HG02973 (cell line): ENCODE measurements at regions not wholly inside any gene's neighbourhood (a gene's known extent, or its start where the extent isn't known, plus 50 kb on each side); places are given as distances from the start of the nearest gene placed in this dataset.
"Not testable (repeated sequence)": the region's sequence is repeated elsewhere in the genome, so short reads cannot be mapped to it uniquely, and the experiment has no call there.

ENCODE experiments used
- ATAC-seq: cut with Tn5 transposase; IDR thresholded peaks from one replicate; pipeline ENCODE4 v1.9.1; 2021; ENCODE audit warnings: moderate library complexity; ENCODE audit not compliant: unreplicated experiment

GRCh38 chr14:105894978-105895881, 368.8 kb downstream of the TMEM121 start:
- ATAC-seq: no peak

- ATAC-seq: not testable (repeated sequence)
Observed at GRCh38 chr14:105896206-105896605, 369.8 kb downstream of the TMEM121 start.

DNA sequence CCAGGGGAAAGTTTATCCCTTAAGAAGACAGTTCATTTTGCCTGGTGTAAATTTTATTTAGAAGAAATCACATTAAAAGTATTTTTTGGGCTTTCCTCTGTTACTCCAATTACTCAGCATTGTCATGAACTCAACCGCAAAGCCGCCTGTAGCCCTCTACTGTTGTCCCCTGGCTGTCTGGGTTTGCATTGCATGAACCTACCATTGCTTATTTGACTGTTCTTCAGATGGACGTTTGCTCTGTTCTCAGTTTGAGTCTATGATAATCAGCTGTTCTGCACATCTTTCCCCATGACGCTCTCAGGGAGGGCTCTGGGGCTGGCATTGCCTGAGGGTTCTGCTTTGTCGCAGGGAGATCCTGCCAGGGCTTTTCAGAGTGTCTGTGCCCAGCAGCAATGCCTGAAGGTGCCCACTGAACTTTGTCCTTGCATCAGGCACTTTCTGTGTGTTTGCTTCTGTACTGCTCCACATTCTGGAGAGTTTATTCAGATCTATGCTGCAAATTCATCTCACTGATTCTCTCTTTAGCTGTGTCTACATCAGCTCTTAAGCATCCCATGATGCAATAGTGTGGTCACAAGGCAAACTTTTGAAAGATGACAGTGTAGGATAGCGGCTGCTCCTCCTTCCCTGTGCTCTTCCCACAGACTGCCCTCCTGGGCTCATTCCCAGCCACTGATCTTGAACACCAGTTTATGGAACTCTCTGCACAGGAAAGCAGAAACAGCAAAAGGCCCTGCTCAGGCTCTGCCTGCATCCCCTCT, 370.8 kb downstream of the TMEM121 start:
- not testable (repeated sequence) for ATAC-seq

DNA sequence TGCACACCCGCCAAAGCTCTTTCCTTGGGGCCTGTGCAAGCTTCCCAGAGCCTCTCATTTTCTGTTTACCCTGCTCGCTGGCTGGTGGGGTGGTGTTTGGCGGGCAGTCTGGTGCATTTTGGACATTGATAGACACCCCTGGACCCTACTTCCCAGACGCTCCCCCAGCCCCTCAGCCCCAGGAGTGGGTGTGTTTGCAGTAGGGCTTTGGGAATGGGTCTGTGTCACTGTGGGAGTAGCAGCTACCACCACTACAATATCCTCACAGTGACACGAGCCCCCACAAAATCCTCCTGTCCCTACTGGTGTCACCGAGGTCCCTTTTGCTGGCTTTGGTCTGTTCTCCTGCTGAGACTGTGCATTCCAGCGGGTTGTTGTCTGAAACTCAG, 371.3 kb downstream of the TMEM121 start:
- ATAC-seq: no peak

DNA sequence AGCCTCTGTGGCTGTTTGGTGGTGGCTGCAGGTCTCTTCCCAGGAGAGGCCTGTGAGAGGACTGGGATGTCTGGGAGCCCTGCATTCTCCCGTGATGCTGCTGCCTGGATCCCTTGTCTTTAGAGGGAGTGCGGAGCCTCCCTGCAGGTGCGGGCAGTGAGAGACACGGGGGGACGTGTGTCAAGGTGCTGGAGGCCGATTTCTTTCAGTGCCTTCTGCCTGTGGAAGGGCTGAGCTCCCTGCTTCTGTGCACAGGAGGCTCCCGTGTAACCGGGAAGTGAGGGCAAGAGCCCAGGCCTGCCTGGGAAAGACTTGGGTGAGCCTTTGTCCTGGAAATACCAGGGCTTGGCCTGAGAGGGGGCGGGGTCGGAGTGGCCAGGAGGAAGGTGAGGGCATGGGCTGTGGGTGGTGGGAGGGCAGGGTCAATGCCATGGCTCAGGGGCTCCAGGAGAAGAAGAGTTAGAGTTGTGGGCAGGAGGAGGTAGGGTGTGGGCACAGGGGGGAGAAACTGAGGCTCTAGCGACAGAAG, 372.2 kb downstream of the TMEM121 start:
- no peak for ATAC-seq

DNA sequence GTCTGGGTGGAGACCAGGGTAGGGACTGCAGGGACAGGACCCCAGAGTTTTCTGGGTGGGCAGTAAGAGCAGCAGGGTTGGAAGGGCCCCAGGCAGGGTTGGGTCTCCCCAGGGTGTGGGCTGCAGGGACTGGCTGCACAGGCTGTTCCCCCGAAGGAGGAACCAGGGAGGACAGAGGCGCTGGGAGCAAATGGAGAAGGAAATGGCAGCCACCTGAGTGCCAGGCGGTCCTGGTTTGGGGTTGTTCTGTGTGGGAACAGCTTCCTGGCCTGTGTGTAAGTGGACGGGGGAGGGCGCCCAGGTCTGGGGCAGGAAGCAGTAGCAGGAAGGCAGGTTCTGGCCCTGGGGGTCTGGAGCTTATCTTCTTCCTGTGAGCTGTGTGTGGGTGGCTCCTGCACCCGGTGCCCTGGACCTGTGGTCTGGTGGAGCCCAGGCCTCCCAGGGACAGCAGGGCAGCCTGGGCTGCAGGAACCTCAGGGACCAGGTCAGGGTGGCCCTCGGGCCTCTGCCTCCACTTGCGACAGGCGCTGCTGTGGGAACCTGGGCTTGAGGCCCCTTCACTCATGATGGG, 372.8 kb downstream of the TMEM121 start:
- no peak for ATAC-seq

GRCh38 chr14:105899657-105900397, 373.4 kb downstream of the TMEM121 start:
- ATAC-seq: no peak

GRCh38 chr14:105900398-105901160, 374.2 kb downstream of the TMEM121 start:
- ATAC-seq: no peak

DNA sequence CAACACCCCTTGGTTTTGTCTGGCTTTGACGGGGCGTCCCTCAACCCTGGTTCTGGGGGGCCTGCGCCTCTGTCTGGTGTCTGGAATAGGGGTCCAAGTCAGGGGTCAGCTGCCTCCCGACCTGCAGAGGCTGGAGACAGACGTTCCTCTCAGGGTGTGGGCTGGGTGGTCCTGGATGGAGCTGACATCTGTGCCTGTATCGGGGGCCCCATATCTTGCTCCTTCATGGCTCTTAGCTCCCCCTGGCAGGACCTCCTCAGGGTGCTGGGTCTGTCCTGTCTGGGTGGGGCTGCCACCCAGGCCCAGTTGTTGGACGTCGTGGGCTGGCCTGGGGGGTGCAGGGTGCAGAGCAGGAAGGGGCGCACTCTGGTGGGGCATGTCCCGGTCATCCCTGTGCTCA, 374.8 kb downstream of the TMEM121 start:
- no peak for ATAC-seq

DNA sequence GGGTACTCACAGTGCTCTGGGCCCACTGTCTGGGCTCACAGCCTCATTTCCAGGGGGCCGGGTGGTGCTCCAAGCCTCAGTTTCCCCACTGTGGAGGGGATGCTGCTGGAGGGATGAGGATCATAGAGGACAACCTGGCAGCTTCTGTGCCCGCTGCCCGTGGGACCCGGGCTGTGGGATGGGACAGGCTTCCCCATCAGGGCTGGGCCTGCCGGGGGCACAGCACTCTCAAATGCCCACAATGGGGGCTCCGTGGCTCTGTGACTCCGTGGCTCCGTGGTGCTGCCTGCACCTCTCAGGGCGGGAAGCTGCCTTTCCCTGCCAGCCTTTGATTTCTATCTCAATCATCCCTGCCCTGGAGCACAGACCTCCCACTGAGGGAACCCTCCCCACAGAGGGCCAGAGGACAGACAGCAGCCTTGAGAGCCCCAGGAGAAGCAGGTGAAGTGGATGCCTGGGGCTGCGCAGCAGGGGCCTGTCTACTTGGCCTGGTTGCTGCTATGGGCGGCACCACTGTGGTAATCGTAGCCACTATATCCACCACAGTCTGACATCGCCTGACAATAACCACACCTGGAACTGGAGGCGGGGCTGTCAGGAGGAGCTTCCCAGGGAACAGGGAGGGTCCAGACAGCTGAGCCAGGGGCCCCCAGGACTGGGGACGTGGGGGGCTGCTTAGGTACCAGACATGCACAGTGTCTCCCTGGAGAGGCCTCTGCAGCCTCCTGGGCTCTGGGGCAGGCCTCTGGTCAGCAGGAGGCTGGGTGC, 375.9 kb downstream of the TMEM121 start:
- ATAC-seq: no peak

- not testable (repeated sequence) for ATAC-seq
Observed at GRCh38 chr14:105902899-105903165, 376.4 kb downstream of the TMEM121 start.

- ATAC-seq: no peak
Observed at GRCh38 chr14:105903971-105904370, 377.6 kb downstream of the TMEM121 start.

GRCh38 chr14:105904379-105904778, 378.0 kb downstream of the TMEM121 start:
- no peak for ATAC-seq

DNA sequence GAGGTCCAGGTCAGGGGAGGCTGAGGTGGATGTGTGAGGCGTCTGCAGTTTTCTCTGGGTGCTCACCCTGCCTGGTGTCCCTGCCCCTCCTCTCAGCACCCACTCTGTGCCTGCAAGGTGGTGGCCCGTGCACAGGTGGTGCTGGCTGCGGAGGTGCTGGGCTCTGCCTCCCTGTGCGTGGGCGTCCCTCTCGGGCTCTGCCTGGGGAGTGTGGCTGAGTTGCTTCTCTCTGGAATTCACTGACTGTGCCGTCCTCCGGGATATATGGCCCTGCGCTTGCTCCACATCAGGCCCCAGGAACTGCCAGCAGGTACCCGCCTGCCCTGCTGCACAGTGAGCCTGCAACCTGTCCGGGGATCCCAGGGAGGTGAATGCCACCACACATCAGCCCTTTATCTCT, 379.1 kb downstream of the TMEM121 start:
- no peak for ATAC-seq

GRCh38 chr14:105907276-105907675, 380.9 kb downstream of the TMEM121 start:
- no peak for ATAC-seq

DNA sequence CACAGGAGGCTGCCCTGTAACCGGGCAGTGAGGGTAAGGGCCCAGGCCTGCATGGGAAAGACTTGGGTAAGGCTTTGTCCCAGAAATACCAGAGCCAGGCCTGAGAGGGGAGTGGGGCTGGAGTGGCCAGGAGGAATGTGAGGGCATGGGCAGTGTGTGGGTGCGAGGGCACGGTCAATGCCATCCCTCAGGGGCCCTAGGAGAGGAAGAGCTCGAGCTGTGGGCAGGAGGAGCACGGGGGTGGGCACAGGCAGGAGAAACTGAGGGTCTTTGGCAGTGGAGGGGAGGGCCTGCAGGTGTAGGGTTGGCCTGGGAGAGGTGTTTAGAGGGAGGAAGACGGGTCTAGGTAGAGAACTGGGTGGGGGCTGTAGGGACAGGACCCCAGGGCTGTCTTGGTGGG, 381.6 kb downstream of the TMEM121 start:
- ATAC-seq: no peak

DNA sequence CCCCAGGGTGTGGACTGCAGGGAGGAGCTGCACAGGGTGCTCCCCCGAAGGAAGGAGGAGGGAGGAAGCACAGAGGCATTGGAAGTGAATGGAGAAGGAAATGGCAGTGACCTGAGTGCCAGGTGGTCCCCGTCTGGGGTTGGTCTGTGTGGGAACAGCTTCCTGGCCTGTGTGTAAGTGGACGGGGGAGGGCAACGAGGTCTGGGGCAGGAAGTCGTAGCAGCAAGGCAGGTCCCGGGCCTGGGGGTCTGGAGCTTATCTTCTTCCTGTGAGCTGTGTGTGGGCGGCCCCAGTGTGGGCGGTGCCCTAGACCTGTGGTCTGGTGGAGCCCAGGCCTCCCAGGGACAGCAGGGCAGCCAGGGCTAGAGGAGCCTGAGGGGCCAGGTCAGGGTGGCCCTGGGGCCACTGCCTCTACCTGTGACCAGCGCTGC, 382.1 kb downstream of the TMEM121 start:
- no peak for ATAC-seq

- no peak for ATAC-seq
Observed at GRCh38 chr14:105909046-105909827, 382.9 kb downstream of the TMEM121 start.

GRCh38 chr14:105909828-105910120, 383.4 kb downstream of the TMEM121 start:
- ATAC-seq: not testable (repeated sequence)
